22Rv1 (cell line): ENCODE measurements at regions not wholly inside any gene's neighbourhood (a gene's known extent, or its start where the extent isn't known, plus 50 kb on each side); places are given as distances from the start of the nearest gene placed in this dataset.

ENCODE experiments used
- H3K27ac ChIP-seq: fragments of 450-650 bp; 2 replicates; pipeline ENCODE4 v1.5.1; 2017
- ZFX ChIP-seq: fragments of 450-650 bp; IDR thresholded peaks from 2 replicates; pipeline ENCODE4 v1.6.1; 2017; ENCODE audit warnings: antibody characterized with exemption, borderline replicate concordance
- TF ChIP-seq, protein P1 (sequence below): fragments of 450-650 bp; IDR thresholded peaks from 2 replicates; pipeline ENCODE4 v1.5.1; 2017; ENCODE audit warnings: mild to moderate bottlenecking

DNA sequence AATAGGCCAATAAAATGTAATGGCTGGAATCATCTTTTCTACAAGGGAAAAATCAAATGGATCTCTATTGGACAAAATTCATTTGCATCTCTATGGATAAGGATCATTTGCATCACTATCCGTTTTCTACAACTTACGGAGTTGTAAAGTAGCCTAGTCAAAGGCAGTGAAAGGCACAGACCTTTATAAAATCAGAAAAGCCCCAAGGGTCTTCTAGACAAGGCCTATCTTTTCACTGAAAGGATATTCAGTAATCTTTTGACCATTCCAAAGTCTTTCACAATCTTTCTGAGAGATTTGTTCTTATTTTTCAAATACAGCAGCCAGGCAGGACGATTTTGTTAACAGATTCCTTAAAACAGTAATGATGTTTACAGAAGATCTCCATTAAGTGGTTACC is 119.5 kb upstream of the JADE1 start:
- TF ChIP-seq, protein P1, sequence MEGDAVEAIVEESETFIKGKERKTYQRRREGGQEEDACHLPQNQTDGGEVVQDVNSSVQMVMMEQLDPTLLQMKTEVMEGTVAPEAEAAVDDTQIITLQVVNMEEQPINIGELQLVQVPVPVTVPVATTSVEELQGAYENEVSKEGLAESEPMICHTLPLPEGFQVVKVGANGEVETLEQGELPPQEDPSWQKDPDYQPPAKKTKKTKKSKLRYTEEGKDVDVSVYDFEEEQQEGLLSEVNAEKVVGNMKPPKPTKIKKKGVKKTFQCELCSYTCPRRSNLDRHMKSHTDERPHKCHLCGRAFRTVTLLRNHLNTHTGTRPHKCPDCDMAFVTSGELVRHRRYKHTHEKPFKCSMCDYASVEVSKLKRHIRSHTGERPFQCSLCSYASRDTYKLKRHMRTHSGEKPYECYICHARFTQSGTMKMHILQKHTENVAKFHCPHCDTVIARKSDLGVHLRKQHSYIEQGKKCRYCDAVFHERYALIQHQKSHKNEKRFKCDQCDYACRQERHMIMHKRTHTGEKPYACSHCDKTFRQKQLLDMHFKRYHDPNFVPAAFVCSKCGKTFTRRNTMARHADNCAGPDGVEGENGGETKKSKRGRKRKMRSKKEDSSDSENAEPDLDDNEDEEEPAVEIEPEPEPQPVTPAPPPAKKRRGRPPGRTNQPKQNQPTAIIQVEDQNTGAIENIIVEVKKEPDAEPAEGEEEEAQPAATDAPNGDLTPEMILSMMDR: no peak
- TF ChIP-seq ZFX: no peak
- no peak overlapping the region for H3K27ac ChIP-seq

GRCh38 chr4:128688846-128689437 is 120.6 kb upstream of the JADE1 start:
- H3K27ac ChIP-seq: no peak overlapping the region
- TF ChIP-seq, protein P1: no peak
- no peak for TF ChIP-seq ZFX

DNA sequence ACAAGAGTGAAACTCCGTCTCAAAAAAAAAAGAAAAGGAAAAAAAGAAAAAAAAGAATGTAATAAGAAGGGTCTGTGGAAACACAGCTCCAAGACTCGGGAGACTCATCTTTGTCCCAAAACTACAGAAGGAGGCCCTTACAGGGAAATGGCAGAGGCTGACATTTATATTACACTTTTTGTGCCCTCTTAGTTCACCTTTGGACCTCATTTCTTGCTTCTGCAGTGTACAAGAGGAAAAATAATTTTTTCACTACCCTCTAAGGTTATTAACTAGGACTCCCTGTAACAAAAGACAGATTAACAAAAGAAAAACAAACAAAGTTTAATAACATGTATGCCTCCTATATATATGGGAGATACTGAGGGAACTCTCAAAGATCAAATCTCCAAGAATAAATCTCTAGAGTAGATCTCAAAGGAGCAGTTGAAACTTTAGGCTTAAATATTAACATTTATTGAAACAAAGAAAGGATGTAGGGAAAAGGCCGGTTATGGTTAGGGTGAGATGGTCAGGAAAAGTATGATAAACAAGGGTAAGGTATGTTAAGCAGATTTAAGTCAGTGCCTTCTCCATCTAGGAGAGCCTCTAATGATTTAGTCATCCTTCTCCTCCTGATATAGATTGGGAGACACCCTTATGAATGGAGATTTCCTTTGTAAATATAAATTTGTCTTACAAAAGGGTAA is 121.3 kb upstream of the JADE1 start:
- H3K27ac ChIP-seq: no peak overlapping the region
- TF ChIP-seq, protein P1: no peak
- no peak for TF ChIP-seq ZFX

DNA sequence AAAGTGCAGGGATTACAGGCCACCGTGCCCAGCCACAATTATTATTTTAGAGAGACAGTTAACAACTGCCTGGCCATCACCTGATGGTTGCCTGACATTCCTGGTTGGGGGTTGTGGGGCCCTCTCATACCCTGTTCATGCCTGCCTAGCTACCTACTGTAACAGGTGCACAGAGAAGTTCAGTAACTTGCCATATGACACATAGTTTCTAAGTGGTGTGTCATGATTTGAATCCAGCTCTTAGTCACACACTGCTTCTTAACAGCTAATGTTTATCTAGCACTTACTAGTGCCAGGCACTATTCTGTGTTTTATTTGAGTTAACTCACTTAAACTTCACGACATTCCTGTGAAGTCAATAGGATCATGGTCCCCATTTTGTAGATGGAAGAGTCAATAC is 122.7 kb upstream of the JADE1 start:
- TF ChIP-seq, protein P1: no peak
- TF ChIP-seq ZFX: no peak
- no peak overlapping the region for H3K27ac ChIP-seq

DNA sequence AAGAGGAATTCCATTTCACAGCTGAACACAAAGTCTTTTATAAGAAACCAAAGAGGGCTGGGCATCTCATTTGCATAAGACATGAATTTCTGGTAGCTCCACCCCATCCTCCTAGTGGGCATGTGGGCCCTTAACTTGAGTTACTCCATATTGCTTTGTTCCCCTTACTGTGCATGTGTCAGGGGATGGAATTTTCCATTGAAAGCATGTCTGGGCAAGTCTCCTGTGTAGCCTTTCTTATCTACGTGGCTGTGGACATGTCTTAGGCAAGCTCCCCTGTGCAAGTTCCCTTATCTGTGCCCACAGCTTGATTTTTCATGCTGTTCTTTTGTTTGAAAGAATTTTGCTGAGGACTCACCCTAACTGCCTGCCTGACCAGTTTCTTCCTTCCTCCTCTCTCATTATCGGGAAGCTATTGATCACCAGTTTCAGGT is 123.5 kb upstream of the JADE1 start:
- H3K27ac ChIP-seq: no peak overlapping the region
- TF ChIP-seq, protein P1: no peak
- TF ChIP-seq ZFX: no peak

GRCh38 chr4:128684016-128684415 is 125.5 kb upstream of the JADE1 start:
- no peak for TF ChIP-seq ZFX
- TF ChIP-seq, protein P1: no peak
- no peak overlapping the region for H3K27ac ChIP-seq

DNA sequence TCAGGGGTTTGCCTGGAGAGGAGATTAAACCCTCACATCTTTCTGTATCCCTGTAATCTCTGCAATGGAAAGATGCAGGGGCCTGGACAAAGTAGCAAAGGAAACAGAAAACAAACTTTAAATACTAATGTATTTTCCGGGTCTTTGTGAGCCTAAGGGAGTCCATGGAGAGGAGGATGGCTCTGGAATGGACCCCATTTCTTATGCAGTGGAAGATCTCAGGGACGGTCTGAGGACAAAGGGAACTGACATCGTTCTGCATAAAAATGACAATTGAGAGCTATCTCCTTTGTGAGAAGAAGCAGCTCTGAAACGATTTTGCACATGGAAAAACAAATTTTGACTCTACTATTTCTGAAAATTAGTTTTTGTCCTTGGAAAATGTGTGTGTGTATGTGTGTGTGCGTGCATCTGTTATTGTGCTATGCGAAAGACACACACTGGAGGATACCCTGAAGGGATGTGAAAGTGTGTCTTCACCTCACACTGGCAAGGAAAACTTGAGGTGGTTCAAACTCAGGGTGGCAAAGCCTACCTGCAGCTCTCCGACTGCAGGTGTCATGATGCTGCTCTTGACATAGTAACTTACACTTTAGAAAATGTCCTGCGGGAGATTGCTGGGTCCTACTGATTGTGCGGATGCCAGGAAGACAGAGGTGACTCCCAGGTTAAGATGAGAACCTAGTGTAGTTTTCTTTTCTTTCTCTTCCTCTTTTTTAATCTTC is 126.4 kb upstream of the JADE1 start:
- H3K27ac ChIP-seq: no peak overlapping the region
- TF ChIP-seq, protein P1: no peak
- no peak for TF ChIP-seq ZFX
